Esophagus squamous epithelium (tissue), 5 donors: ENCODE measurements at regions not wholly inside any gene's neighbourhood (a gene's known extent, or its start where the extent isn't known, plus 50 kb on each side); places are given as distances from the start of the nearest gene placed in this dataset.

Source experiments
- DNase-seq: peaks from one replicate; lab custom pipeline; 2025; lab: John Stamatoyannopoulos, UW
- H3K27ac ChIP-seq, 4 donors: fragments of 200-600 bp; sonication (generic); one replicate each; pipeline ENCODE4 v1.5.1; 2016 to 2019; ENCODE audit warnings: mild to moderate bottlenecking in 1 of 4
- H3K27me3 ChIP-seq, 4 donors: fragments of 200-600 bp; sonication (generic); 1 replicate in 3 of 4; 2 replicates in 1 of 4; pipeline versions ENCODE4 v1.5.1 to v1.6.0; 2017 to 2021; ENCODE audit warnings: antibody characterized with exemption in 1 of 4
- H3K36me3 ChIP-seq, 3 donors: fragments of 200-600 bp; sonication (generic); one replicate each; pipeline ENCODE4 v1.5.1; 2016 to 2019
- H3K4me1 ChIP-seq, 3 donors: fragments of 200-600 bp; sonication (generic); one replicate each; pipeline ENCODE4 v1.5.1; 2017 to 2019
- H3K4me3 ChIP-seq, 4 donors: fragments of 200-600 bp; sonication (generic); 1 replicate in 3 of 4; 2 replicates in 1 of 4; pipeline ENCODE4 v1.5.1; 2016 to 2019; ENCODE audit warnings: mild to moderate bottlenecking in 2 of 4, moderate library complexity in 1 of 4
- H3K9me3 ChIP-seq, 3 donors: fragments of 200-600 bp; sonication (generic); one replicate each; pipeline ENCODE4 v1.5.1; 2016 to 2019
- POLR2A ChIP-seq, 4 donors: fragments of 450-650 bp; IDR thresholded peaks; one replicate each; pipeline ENCODE4 v1.6.1; 2017; ENCODE audit warnings: antibody characterized with exemption in 4 of 4, mild to moderate bottlenecking in 4 of 4, moderate library complexity in 3 of 4
- WGBS, 2 donors: methylation state at CpG; one replicate each; pipeline ENCODE4 v1.1.5; 2018; 5-methylcytosine and 5-hydroxymethylcytosine counted together
- intact Hi-C: fragments of 100-400 bp; cut with DNase I; formaldehyde crosslinking; loops from one replicate; pipeline ENCODE4 v1.15.0; 2022
- TF ChIP-seq, protein P1 (sequence below), 6 experiments: fragments of 450-650 bp in 4 of 6; fragments of 200-600 bp in 2 of 6; sonication (generic) in 2 of 6; IDR thresholded peaks; one replicate each; pipeline ENCODE4 v1.5.1; 2016 to 2019; ENCODE audit warnings: antibody characterized with exemption in 6 of 6, mild to moderate bottlenecking in 4 of 6, moderate library complexity in 4 of 6
- donor health status: DM: yes; HTN: yes; CAD: no.

GRCh38 chr11:26859416-26859815 lies 134.5 kb upstream of the FIBIN start:
- Histone ChIP-seq H3K27ac (no peak overlapping the region), H3K4me1 (no peaks in the 10 kb centered on the region), H3K36me3 (no peaks in the 10 kb centered on the region), H3K4me3 (no peak overlapping the region), H3K27me3 (no peaks in the 10 kb centered on the region), H3K9me3 (no peaks in the 10 kb centered on the region)
- intact Hi-C loops, result no loop called here
- TF ChIP-seq, protein P1, sequence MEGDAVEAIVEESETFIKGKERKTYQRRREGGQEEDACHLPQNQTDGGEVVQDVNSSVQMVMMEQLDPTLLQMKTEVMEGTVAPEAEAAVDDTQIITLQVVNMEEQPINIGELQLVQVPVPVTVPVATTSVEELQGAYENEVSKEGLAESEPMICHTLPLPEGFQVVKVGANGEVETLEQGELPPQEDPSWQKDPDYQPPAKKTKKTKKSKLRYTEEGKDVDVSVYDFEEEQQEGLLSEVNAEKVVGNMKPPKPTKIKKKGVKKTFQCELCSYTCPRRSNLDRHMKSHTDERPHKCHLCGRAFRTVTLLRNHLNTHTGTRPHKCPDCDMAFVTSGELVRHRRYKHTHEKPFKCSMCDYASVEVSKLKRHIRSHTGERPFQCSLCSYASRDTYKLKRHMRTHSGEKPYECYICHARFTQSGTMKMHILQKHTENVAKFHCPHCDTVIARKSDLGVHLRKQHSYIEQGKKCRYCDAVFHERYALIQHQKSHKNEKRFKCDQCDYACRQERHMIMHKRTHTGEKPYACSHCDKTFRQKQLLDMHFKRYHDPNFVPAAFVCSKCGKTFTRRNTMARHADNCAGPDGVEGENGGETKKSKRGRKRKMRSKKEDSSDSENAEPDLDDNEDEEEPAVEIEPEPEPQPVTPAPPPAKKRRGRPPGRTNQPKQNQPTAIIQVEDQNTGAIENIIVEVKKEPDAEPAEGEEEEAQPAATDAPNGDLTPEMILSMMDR (IDR thresholded peaks at IDR 0.05), result no peak
- TF ChIP-seq POLR2A (IDR thresholded peaks at IDR 0.05), result no peak
- 67 to 70% methylated on average over 3 of the region's 3 CpGs for WGBS, 2 donors
- DNase-seq, result no peak

GRCh38 chr11:26860091-26860780 lies 133.7 kb upstream of the FIBIN start:
- Histone ChIP-seq H3K4me3 (no peak overlapping the region), H3K4me1 (no peaks in the 10 kb centered on the region), H3K27ac (no peak overlapping the region), H3K27me3 (no peaks in the 10 kb centered on the region), H3K36me3 (no peaks in the 10 kb centered on the region), H3K9me3 (no peaks in the 10 kb centered on the region)
- intact Hi-C loops, result no loop called here
- WGBS, 2 donors, result 75 to 88% methylated on average over 7 of the region's 7 CpGs
- no peak for TF ChIP-seq POLR2A (IDR thresholded peaks at IDR 0.05)
- TF ChIP-seq, protein P1 (IDR thresholded peaks at IDR 0.05), result no peak
- no peak for DNase-seq

- Histone ChIP-seq H3K27me3 (no peaks in the 10 kb centered on the region), H3K27ac (no peak overlapping the region), H3K9me3 (no peaks in the 10 kb centered on the region), H3K36me3 (no peaks in the 10 kb centered on the region), H3K4me1 (no peaks in the 10 kb centered on the region), H3K4me3 (no peak overlapping the region)
- WGBS, 2 donors, result 72 to 94% methylated on average over 1 of the region's 1 CpG
- no peak for DNase-seq
- intact Hi-C loops, result no loop called here
- TF ChIP-seq, protein P1 (IDR thresholded peaks at IDR 0.05), result no peak
- no peak for TF ChIP-seq POLR2A (IDR thresholded peaks at IDR 0.05)
Measured at GRCh38 chr11:26860895-26861294, 133.0 kb upstream of the FIBIN start.

- no peaks in the 10 kb centered on the region for H3K27me3 ChIP-seq
- no peak overlapping the region for H3K27ac ChIP-seq
Measured at GRCh38 chr11:26862801-26863200, 131.1 kb upstream of the FIBIN start.

DNA sequence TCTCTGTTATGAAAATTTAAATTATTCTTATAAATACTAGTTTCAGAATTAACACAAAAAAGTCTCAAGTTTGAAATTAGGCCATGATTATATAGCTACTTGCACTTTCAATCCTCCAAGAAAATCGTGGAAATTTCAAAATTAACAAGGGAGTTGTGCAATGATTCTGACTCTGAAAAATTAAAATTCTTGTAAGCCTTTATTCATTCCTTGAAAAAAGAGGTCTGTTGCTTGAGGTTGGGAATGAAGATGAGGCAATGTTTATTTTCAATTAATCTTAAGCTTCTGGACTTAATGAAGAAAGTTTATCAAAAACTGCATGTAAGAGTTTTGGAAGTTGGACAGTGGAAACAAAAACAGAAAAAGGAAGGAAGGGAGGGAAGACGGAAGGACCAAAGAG lies 128.2 kb upstream of the FIBIN start:
- TF ChIP-seq, protein P1 (IDR thresholded peaks at IDR 0.05), result no peak
- TF ChIP-seq POLR2A (IDR thresholded peaks at IDR 0.05), result no peak
- no peak for DNase-seq
- H3K36me3 ChIP-seq, result no peaks in the 10 kb centered on the region
- H3K27me3 ChIP-seq, result no peaks in the 10 kb centered on the region
- H3K9me3 ChIP-seq, result no peaks in the 10 kb centered on the region
- peak overlapping the region in 1 of 4 donors; percentile 30 for H3K27ac ChIP-seq
- no peak overlapping the region for H3K4me3 ChIP-seq
- no peaks in the 10 kb centered on the region for H3K4me1 ChIP-seq
- intact Hi-C loops, result no loop called here
- 60 to 77% methylated on average over 2 of the region's 2 CpGs for WGBS, 2 donors

More at GRCh38 chr11:26862801-26863200, 131.1 kb upstream of the FIBIN start:
- H3K9me3 ChIP-seq, result no peaks in the 10 kb centered on the region
- TF ChIP-seq, protein P1 (IDR thresholded peaks at IDR 0.05), result no peak
- TF ChIP-seq POLR2A (IDR thresholded peaks at IDR 0.05), result no peak
- no peak overlapping the region for H3K4me3 ChIP-seq
- intact Hi-C loops, result no loop called here
- DNase-seq, result no peak
- H3K36me3 ChIP-seq, result no peaks in the 10 kb centered on the region
- no peaks in the 10 kb centered on the region for H3K4me1 ChIP-seq
